Neural cell (in vitro differentiated cells): ENCODE measurements at regions not wholly inside any gene's neighbourhood (a gene's known extent, or its start where the extent isn't known, plus 50 kb on each side); places are given as distances from the start of the nearest gene placed in this dataset.

Experiments used
- H2AFZ ChIP-seq: fragments of 200-600, 300-800 bp; sonication (generic), shearing (Covaris generic); 2 replicates; pipeline ENCODE4 v1.6.0; 2014; ENCODE audit warnings: low read depth, mild to moderate bottlenecking, antibody characterized with exemption, low read length, moderate library complexity
- H3F3A ChIP-seq: fragments of 200-600 bp; shearing (Covaris generic); 2 replicates; pipeline ENCODE4 v1.6.1; 2016; ENCODE audit warnings: mild to moderate bottlenecking, moderate library complexity, mixed read lengths, antibody characterized with exemption, low read length; ENCODE audit not compliant: insufficient read depth, poor library complexity, severe bottlenecking
- H3K27ac ChIP-seq: fragments of 200-600, 300-800 bp; sonication (generic), shearing (Covaris generic); 2 replicates; pipeline ENCODE4 v1.5.1; 2014; ENCODE audit warnings: mild to moderate bottlenecking, low read length, moderate library complexity
- H3K27me3 ChIP-seq: fragments of 300-800, 200-600 bp; sonication (generic), shearing (Covaris generic); 2 replicates; pipeline ENCODE4 v1.6.0; 2014; ENCODE audit warnings: mild to moderate bottlenecking, low read depth, low read length, moderate library complexity; ENCODE audit not compliant: insufficient read depth
- H3K36me3 ChIP-seq: fragments of 300-800, 200-600 bp; sonication (generic), shearing (Covaris generic); 2 replicates; pipeline ENCODE4 v1.5.1; 2014; ENCODE audit warnings: mild to moderate bottlenecking, antibody characterized with exemption, low read length, moderate library complexity; ENCODE audit not compliant: insufficient read depth
- H3K4me2 ChIP-seq: fragments of 300-800, 200-600 bp; sonication (generic), shearing (Covaris generic); 2 replicates; pipeline ENCODE4 v1.6.0; 2014; ENCODE audit warnings: mild to moderate bottlenecking, low read length
- H3K4me3 ChIP-seq: fragments of 300-800, 200-600 bp; sonication (generic), shearing (Covaris generic); 2 replicates; pipeline ENCODE4 v1.5.1; 2014; ENCODE audit warnings: mild to moderate bottlenecking, low read length, moderate library complexity
- H3K79me2 ChIP-seq: fragments of 200-600 bp; shearing (Covaris generic); replicated peaks from 2 replicates; pipeline ENCODE4 v1.6.0; 2014; ENCODE audit warnings: mild to moderate bottlenecking, low read length, moderate library complexity; ENCODE audit not compliant: insufficient read depth
- H3K9ac ChIP-seq: fragments of 300-800, 200-600 bp; sonication (generic), shearing (Covaris generic); 2 replicates; pipeline ENCODE4 v1.6.1; 2016; ENCODE audit warnings: mild to moderate bottlenecking, low read length, mixed read lengths
- H3K9me2 ChIP-seq: fragments of 200-600 bp; shearing (Covaris generic); 2 replicates; pipeline ENCODE4 v1.6.1; 2016; ENCODE audit warnings: mild to moderate bottlenecking, low read length, mixed read lengths; ENCODE audit not compliant: insufficient read depth
- H3K9me3 ChIP-seq: fragments of 200-600, 300-800 bp; sonication (generic), shearing (Covaris generic); 2 replicates; pipeline ENCODE4 v1.6.1; 2016; ENCODE audit warnings: mild to moderate bottlenecking, mixed run types, low read length, moderate library complexity, mixed read lengths
- H4K20me1 ChIP-seq: fragments of 200-600 bp; shearing (Covaris generic); 2 replicates; pipeline ENCODE4 v1.6.1; 2016; ENCODE audit warnings: mild to moderate bottlenecking, mixed run types; ENCODE audit not compliant: insufficient read depth
- EZH2 ChIP-seq: fragments of 200-600, 300-800 bp; shearing (Covaris generic), sonication (generic); IDR thresholded peaks from 2 replicates; pipeline ENCODE4 v1.6.1; 2014; ENCODE audit warnings: antibody characterized with exemption, low read length, borderline replicate concordance, mild to moderate bottlenecking; ENCODE audit not compliant: insufficient read depth, poor library complexity, severe bottlenecking
- RAD21 ChIP-seq: fragments of 450-650 bp; conservative IDR thresholded peaks from 2 replicates; pipeline ENCODE4 v1.6.1; 2014; ENCODE audit warnings: antibody characterized with exemption, mild to moderate bottlenecking, moderate library complexity
- SMC3 ChIP-seq: fragments of 450-650 bp; conservative IDR thresholded peaks from 2 replicates; pipeline ENCODE4 v1.6.1; 2014; ENCODE audit warnings: antibody characterized with exemption, mild to moderate bottlenecking, moderate library complexity; ENCODE audit not compliant: poor library complexity
- TAF1 ChIP-seq: IDR thresholded peaks from 2 replicates; pipeline ENCODE4 v1.6.1; 2012; ENCODE audit warnings: low read depth
- TF ChIP-seq, protein P1 (sequence below): fragments of 450-650 bp; IDR thresholded peaks from 2 replicates; pipeline ENCODE4 v1.5.1; 2014; ENCODE audit warnings: antibody characterized with exemption, mild to moderate bottlenecking, moderate library complexity; ENCODE audit not compliant: poor library complexity, severe bottlenecking
- TF ChIP-seq, protein P2 (sequence below): IDR thresholded peaks from 2 replicates; pipeline ENCODE4 v1.6.1; 2012; ENCODE audit warnings: borderline replicate concordance

DNA sequence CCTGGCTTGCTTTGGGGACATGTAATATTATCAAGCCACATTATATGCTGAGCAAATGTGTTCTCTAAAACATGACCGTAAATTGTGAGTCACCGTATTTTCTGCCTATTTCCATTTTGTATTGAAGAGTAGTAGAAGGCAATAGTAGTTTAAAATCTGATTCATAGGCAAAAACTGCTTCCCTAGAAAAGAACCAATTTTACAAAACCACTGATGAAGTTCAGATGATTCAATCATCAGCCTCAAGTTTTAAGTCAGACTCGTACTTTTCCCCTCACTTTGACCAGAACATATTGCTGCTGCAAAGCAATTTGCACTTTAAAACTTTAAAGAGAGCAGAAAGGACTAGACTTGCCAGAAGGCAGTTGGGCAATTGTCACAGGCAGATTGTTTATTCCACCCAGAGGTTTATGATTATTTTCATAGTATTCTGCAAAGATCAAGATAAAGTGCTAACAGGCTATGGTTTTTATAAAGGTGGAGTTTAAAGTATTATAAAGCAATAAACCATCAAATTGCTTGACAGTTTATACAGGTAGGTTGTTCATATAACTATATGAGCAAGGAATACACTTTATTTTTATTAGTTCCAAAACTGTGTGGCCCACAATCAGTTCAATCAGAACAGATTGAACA is 168.2 kb downstream of the ETV1 start:
- Histone ChIP-seq H3K79me2 (no peaks in the 10 kb centered on the region), H3K4me3 (no peak overlapping the region), H3K27ac (no peak overlapping the region), H4K20me1 (no peaks in the 10 kb centered on the region), H3K27me3 (no peaks in the 10 kb centered on the region), H2AFZ (no peak overlapping the region), H3K9ac (no peak overlapping the region), H3F3A (no peaks in the 10 kb centered on the region), H3K36me3 (no peaks in the 10 kb centered on the region), H3K4me2 (no peak overlapping the region), H3K9me3 (peaks cover 3% of the 10 kb centered on the region), H3K9me2 (no peaks in the 10 kb centered on the region)
- TF ChIP-seq RAD21 = no peak
- TF ChIP-seq, protein P1, sequence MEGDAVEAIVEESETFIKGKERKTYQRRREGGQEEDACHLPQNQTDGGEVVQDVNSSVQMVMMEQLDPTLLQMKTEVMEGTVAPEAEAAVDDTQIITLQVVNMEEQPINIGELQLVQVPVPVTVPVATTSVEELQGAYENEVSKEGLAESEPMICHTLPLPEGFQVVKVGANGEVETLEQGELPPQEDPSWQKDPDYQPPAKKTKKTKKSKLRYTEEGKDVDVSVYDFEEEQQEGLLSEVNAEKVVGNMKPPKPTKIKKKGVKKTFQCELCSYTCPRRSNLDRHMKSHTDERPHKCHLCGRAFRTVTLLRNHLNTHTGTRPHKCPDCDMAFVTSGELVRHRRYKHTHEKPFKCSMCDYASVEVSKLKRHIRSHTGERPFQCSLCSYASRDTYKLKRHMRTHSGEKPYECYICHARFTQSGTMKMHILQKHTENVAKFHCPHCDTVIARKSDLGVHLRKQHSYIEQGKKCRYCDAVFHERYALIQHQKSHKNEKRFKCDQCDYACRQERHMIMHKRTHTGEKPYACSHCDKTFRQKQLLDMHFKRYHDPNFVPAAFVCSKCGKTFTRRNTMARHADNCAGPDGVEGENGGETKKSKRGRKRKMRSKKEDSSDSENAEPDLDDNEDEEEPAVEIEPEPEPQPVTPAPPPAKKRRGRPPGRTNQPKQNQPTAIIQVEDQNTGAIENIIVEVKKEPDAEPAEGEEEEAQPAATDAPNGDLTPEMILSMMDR = no peak
- TF ChIP-seq, protein P2, sequence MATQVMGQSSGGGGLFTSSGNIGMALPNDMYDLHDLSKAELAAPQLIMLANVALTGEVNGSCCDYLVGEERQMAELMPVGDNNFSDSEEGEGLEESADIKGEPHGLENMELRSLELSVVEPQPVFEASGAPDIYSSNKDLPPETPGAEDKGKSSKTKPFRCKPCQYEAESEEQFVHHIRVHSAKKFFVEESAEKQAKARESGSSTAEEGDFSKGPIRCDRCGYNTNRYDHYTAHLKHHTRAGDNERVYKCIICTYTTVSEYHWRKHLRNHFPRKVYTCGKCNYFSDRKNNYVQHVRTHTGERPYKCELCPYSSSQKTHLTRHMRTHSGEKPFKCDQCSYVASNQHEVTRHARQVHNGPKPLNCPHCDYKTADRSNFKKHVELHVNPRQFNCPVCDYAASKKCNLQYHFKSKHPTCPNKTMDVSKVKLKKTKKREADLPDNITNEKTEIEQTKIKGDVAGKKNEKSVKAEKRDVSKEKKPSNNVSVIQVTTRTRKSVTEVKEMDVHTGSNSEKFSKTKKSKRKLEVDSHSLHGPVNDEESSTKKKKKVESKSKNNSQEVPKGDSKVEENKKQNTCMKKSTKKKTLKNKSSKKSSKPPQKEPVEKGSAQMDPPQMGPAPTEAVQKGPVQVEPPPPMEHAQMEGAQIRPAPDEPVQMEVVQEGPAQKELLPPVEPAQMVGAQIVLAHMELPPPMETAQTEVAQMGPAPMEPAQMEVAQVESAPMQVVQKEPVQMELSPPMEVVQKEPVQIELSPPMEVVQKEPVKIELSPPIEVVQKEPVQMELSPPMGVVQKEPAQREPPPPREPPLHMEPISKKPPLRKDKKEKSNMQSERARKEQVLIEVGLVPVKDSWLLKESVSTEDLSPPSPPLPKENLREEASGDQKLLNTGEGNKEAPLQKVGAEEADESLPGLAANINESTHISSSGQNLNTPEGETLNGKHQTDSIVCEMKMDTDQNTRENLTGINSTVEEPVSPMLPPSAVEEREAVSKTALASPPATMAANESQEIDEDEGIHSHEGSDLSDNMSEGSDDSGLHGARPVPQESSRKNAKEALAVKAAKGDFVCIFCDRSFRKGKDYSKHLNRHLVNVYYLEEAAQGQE = no peak
- TF ChIP-seq EZH2 = no peak

DNA sequence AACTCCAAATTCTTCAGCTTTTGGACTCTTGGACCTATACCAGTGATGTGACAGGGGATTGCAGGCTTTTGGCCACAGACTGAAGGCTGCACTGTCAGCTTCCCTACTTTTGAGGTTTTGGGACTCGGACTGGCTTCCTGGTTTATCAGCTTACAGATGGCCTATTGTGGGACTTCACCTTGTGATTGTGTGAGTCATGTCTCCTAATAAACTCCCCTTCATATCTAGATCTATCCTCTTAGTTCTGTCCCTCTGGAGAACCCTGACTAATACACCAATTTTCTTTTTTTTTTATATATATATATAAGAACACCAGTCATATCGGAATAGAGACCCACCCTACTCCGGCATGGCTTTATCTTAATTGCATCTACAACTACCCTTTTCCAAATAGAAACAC is 166.8 kb downstream of the ETV1 start:
- H3F3A ChIP-seq = no peaks in the 10 kb centered on the region
- no peak overlapping the region for H3K4me2 ChIP-seq
- no peak overlapping the region for H3K9ac ChIP-seq
- H3K4me3 ChIP-seq = no peak overlapping the region
- H3K27me3 ChIP-seq = no peaks in the 10 kb centered on the region
- H3K36me3 ChIP-seq = no peaks in the 10 kb centered on the region
- H4K20me1 ChIP-seq = no peaks in the 10 kb centered on the region
- H3K9me2 ChIP-seq = no peaks in the 10 kb centered on the region
- H2AFZ ChIP-seq = no peak overlapping the region
- no peak for TF ChIP-seq TAF1
- TF ChIP-seq, protein P1 = no peak
- no peak for TF ChIP-seq SMC3
- TF ChIP-seq, protein P2 = no peak
- H3K27ac ChIP-seq = no peak overlapping the region
- no peaks in the 10 kb centered on the region for H3K79me2 ChIP-seq
- H3K9me3 ChIP-seq = peaks cover 3% of the 10 kb centered on the region
